GM04504 (cell line): ENCODE measurements at regions not wholly inside any gene's neighbourhood (a gene's known extent, or its start where the extent isn't known, plus 50 kb on each side); places are given as distances from the start of the nearest gene placed in this dataset.
A peak's percentile ranks its signal among the peaks of the same experiment; 100 is the strongest.
"Not testable (repeated sequence)": the region's sequence is repeated elsewhere in the genome, so short reads cannot be mapped to it uniquely, and the experiment has no call there.

Source experiments
- DNase-seq: peaks from one replicate; pipeline ENCODE4 v3.0.0-alpha.2; 2012; ENCODE audit warnings: low read depth

DNA sequence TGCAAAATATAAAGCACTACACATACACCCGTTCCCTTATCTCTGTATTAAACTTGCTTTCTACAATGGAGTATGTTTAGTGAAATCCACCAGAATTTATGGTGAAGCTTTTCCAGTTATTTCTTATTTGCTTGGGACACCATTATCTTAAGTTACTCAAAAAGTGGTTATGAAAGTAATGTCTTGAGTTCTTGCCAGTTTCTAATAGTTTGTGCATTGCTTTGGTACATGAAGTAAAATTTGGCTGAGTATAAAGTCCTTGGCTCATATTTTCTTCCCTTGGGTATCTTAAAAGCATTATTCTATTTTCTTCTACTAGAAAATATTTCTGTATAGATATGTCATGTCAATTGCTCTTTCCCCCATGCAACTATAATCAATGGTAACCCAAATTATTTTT is 85.2 kb downstream of the POLR1F start:
- no peak for DNase-seq

- DNase-seq: no peak
These were observed 87.1 kb downstream of the POLR1F start for GRCh38 chr7:19621740-19622139.

- no peak for DNase-seq
These were observed 88.4 kb downstream of the POLR1F start for GRCh38 chr7:19620470-19620869.

GRCh38 chr7:19619122-19619521 is 89.7 kb downstream of the POLR1F start:
- DNase-seq: no peak

DNA sequence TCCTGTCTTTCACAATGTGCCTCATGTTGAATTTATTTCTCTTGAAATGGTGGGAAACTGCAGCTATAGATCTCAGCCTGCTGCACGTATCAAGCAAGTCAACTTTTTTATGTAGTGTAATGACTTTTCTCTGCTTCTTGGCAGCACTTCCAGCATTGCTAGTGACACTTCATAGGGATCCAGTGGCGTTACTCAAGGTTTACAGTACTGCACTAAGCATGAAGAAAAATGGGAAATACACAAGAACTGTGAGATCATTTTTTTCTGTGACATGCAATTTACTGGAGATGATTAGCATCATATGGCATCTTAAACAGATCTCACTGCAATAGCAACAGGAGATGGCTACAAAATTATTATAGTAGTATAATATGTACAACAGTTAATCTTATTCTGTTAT is 90.9 kb downstream of the POLR1F start:
- DNase-seq: no peak

- no peak for DNase-seq
These were observed 98.5 kb downstream of the POLR1F start for GRCh38 chr7:19610194-19610943.

- DNase-seq: no peak
These were observed 119.4 kb downstream of the POLR1F start for GRCh38 chr7:19589446-19589845.

DNA sequence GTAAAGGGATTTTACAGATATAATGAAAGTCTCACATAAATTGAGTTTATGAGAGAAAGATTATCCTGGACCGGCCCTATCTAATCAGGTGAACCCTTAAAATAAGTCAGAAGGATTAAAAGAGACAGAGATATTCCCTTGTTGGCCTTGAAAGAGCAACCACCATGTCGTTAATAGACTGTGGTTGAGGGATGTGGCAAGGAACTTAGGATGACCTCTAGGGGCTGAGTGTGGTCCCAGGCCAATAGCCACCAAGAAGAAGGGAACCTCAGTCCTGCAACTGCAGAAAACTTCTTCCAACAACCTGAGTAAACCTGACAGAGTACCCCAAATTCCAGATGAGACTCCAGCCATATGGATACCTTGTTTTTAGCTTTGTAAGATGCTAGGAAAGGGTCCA is 121.5 kb downstream of the POLR1F start:
- DNase-seq: no peak

DNA sequence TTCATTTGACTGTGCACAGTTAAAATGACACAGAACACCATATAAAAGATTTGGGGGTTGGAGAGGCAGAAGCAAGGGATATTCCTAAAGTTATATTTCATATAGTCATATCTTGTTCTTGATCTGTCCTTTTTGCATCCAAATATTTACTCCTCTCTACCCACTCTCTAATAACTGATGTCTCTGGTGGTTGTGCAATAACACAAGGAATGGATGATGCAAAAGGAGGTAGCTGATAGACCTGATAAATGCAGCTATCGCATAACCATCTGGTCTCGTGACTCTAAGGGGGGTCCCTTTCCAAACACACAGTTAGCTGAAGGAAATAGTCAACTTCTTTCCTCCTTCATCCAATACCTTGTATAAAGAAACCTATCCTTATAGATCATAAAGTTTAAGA is 123.1 kb downstream of the POLR1F start:
- DNase-seq: no peak

GRCh38 chr7:19575909-19576557 is 132.8 kb downstream of the POLR1F start:
- no peak for DNase-seq

DNA sequence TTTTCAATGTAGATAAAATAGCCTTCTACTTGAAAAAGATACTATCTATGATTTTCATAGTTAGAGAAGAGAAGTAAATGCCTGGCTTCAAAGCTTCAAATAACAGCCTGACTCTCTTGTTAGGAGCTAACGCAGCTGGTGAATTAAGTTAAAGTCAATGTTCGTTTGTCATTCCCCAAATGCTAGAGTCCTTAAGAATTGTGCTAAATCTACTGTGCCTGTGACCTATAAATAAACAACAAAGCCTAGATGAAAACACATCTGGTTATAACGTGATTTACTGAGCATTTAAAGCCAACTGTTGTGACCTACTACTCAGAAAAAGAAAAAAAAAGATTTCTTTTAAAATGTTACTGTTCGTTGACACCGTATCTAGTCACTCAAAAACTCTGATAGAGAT is 134.7 kb downstream of the POLR1F start:
- DNase-seq: no peak

GRCh38 chr7:19572566-19572965 is 136.3 kb downstream of the POLR1F start:
- DNase-seq: no peak

- no peak for DNase-seq
These were observed 141.8 kb downstream of the POLR1F start for GRCh38 chr7:19567011-19567410.

GRCh38 chr7:19565602-19566001 is 143.2 kb downstream of the POLR1F start:
- no peak for DNase-seq

DNA sequence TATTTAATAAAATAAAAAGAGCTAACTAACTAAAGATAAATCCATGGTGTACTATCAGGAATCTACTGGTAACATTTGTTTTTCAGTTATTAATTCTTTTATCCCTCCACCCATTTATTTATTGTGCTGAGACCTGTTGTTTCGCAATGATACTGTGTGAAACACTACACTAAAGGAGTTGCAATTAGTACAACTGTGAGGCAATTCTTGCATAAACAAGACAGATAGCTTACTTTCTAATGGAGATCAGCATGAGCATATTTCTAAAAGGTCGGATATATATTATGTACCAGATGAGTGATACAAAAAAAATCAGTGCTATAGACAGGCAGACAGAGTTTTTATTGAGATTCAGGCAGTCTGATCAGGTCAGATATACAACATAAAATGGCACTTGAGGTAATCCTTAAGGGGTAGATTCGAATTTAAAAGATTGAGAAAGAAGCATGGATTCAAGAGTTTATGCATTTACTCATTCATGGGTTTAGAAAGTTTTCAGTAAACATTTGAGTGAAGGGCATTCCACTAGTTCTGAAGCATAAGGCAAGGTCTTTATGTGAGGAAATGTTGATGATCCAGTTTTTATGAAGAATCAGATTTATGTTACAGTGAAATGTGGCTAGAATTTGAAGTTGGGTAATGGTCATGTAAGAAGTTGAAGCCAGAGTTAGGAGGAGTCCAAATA is 147.6 kb downstream of the POLR1F start:
- DNase-seq: no peak

DNA sequence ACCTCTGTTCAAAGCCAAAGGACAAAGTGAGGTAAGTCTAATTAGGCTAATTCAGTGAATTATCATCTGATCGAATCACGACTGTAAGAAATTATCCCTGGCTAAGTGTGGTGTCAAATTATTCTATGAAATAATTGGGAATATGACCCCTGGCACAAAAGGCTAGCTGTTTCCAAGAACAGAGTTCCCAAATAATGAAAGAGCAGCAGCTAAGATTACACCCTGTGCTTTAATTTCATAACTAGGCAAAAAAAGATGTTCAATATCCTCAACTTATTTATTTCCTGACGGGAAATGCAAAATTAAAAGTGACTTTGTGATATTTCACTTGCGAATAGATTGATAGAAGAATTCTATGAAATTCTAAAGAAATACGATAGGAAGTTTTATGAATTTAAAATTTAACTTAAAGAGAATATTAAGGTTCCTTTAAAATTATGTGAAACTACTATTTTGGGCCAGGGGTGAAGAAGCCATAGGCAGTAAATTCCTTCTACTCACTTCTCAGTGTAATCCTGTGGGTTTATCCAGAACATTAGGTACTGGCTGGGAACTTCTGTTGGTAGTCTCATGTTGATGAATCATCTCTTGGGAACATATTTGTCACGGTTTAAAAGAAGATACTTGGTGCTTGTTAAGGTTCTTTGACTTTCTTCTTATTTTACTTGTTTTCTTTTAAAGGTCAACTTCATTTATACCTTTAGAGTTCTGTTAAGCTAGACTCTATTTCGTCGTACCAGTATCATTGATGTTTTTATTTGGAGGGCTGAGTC is 148.5 kb downstream of the POLR1F start:
- DNase-seq: peak; percentile 55

GRCh38 chr7:19558527-19558926 is 150.3 kb downstream of the POLR1F start:
- peak; percentile 55 for DNase-seq

GRCh38 chr7:19557726-19558465 is 150.9 kb downstream of the POLR1F start:
- DNase-seq: no peak

- DNase-seq: no peak
These were observed 154.3 kb downstream of the POLR1F start for GRCh38 chr7:19554581-19554980.

DNA sequence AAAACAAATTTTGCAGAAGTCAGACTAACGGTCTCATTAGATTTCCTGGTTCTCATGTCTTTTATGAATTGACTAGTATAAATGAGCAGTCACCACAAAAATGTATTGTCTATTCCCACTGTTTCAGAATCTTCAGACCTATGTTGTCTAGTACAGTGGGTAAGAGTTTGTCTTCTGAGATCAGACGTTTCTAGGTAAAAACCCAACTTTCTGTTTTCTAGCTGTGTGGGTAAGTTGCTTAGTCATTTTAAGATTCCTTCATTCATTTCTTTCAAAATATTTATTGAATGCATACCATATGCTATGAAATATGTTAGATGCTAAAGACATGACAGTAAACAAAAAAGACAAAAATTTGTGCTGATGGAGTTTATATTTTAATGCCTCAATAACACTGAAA is 156.3 kb downstream of the POLR1F start:
- no peak for DNase-seq

DNA sequence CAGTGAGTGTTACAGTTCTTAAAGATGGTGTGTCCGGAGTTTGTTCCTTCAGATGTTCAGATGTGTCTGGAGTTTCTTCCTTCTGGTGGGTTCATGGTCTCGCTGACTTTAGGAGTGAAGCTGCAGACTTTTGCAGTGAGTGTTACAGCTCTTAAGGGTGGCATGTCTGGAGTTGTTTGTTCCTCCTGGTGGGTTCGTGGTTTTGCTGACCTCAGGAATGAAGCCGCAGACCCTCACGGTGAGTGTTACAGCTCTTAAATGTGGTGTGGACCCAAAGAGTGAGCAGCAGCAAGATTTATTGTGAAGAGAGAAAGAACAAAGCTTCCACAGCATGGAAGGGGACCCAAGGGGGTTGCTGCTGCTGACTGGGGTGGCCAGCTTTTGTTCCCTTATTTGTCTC is 159.6 kb downstream of the POLR1F start:
- not testable (repeated sequence) for DNase-seq

DNA sequence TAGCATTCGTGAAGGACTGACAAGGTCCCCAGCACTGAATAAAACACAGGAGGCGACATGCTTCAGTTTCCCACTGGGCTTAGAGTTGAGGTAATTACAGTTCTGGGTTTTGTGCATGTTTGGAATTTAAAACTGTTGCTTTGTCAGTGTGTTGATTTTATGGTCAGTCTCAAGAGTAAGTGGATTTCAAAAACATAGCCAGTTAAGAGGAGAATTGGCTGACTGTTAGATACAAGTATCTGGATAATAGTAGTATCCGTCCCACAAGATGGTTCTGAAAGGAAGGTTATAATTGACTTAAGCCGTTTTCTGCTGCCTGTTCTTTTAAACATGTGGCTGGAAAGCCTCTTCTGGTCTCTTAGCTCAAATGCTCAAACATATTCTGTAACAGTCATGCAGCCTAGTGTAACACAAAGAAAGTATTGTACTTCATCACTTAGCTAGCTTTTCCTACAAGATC is 170.9 kb downstream of the POLR1F start:
- no peak for DNase-seq
